Esophagus muscularis mucosa (tissue), 4 donors: ENCODE measurements at regions not wholly inside any gene's neighbourhood (a gene's known extent, or its start where the extent isn't known, plus 50 kb on each side); places are given as distances from the start of the nearest gene placed in this dataset.

Experiments
- CTCF ChIP-seq, 3 experiments: fragments of 200-600 bp in 2 of 3; fragments of 450-650 bp in 1 of 3; sonication (generic) in 2 of 3; IDR thresholded peaks; one replicate each; pipeline ENCODE4 v1.5.1; 2017 to 2019; ENCODE audit warnings: antibody characterized with exemption in 3 of 3, mild to moderate bottlenecking in 2 of 3, moderate library complexity in 1 of 3
- EP300 ChIP-seq: sonication (generic); formaldehyde crosslinking; IDR thresholded peaks from one replicate; pipeline ENCODE4 v1.6.1; 2017; ENCODE audit warnings: antibody characterized with exemption
- POLR2A ChIP-seq: fragments of 450-650 bp; IDR thresholded peaks from one replicate; pipeline ENCODE4 v1.6.1; 2017; ENCODE audit warnings: antibody characterized with exemption, moderate library complexity, mild to moderate bottlenecking, low read depth
- POLR2AphosphoS5 ChIP-seq, 2 donors: sonication (generic); formaldehyde crosslinking; IDR thresholded peaks; one replicate each; pipeline ENCODE4 v1.6.1; 2017; ENCODE audit warnings: antibody characterized with exemption in 2 of 2

GRCh38 chr10:64519427-64519826 lies 998.2 kb downstream of the REEP3 start:
- TF ChIP-seq CTCF (IDR thresholded peaks at IDR 0.05) (no peak), EP300 (no peak), POLR2A (no peak), POLR2AphosphoS5 (IDR thresholded peaks at IDR 0.05) (no peak)
